ENCODE measurements at regions not wholly inside any gene's neighbourhood (a gene's known extent, or its start where the extent isn't known, plus 50 kb on each side); places are given as distances from the start of the nearest gene placed in this dataset.
A peak's percentile ranks its signal among the peaks of the same experiment; 100 is the strongest.

DNA sequence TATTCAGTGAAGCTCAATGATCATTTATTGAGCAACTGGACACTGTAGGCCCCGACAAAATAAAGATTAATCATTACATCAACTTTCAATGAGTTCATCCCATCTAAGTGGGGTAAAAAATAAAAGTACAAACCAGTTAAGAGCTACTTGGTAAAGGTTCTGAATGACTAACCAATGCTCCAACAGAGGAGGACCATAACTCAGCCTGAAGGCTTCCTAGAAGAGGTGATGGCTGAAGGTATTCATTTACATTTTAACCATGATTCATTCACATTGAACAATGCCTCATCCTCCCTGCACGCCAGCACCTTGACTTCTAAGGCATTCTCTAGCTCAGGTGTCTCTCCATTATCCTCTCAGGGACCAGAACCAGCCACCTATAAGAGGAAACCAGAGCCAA, 201.4 kb downstream of the ZNF462 start:
- no peak for DNase-seq

DNA sequence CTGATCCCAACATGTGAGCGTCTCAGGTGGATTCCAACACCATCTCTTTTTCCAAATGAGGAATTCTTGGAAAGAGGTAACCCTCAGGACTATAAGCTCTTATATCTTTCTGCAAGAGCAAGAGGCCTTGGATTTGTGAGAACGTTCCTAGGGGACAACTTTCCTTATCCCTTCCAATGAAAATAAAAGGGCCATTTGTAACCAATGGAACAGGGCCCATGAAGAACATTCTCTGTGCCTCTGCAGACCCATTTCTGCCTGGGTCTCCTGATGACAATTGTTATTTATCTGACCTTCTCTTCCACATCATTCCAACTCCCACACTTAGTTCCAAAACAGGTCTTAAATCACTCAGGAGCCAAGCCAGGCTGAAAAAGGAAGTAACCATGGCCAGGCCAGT, 202.6 kb downstream of the ZNF462 start:
- no peak for DNase-seq

DNA sequence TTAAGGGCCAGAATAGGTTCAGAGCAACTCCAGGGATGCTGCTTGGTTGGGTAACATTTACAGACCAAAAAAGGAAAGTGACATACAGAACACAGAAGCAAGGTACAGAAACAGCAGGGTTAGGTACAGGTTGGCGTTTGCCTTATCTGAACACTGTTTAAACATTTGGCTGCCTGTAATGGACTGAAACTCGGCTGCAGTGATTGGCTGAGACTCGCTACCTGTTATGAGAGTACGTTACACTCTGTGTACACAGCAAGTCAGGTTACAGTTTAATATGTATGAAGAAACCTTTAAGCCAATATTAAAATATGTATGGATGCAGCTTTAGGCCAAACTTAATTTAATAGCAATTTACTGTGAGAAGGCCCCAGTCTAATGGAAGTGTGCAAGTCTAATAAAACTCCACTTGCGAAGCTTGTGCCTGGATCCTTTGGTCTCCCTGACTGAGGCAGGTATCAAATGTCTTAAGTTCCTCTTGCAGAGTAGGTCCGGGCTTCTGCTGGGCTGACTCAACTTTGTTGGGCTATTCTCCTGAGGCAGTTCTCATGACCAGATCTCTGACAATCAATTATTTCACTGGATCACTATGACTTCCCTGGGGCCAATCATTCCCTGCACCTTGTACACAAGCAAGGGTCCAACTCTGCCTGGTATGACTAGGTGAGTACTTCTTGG, 204.9 kb downstream of the ZNF462 start:
- DNase-seq, result no peak

DNA sequence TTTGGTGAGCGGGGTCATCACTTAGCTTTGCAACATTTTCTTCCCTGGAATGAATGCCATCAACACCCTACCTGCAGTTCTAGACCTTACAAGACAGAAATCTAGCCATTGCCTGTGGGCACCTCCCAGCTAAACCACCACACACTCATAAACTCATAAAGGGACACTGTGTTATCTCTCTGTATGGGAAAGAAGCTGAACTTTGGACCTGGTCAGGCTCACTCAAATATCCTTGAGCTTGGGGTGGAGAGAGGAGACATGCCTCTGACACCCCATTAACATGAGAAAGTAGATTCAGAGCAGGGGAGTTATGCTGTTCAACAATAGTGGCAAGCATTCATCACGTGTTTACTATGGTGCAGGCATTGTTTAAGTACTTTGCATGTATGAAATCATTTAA, 205.6 kb downstream of the ZNF462 start:
- DNase-seq, result no peak

DNA sequence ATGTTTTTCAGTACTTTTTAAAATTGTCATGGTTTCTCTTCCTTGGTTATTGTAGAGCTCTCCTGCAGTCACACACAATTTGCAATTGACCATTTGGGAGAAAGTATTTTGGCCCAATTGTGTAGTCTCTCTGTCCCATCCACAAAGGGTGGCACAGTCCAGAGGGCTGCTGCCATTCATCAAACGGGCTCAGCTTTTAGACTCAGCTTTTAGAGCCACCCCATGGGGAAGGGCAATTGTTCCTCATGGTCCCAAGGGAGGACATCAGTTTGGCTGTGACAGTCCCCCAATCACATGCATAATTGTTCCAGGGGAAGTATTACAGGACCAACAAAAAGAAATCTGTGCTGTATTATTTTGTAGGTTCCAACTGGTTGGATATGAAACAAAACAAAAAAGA, 207.6 kb downstream of the ZNF462 start:
- DNase-seq, result no peak

DNA sequence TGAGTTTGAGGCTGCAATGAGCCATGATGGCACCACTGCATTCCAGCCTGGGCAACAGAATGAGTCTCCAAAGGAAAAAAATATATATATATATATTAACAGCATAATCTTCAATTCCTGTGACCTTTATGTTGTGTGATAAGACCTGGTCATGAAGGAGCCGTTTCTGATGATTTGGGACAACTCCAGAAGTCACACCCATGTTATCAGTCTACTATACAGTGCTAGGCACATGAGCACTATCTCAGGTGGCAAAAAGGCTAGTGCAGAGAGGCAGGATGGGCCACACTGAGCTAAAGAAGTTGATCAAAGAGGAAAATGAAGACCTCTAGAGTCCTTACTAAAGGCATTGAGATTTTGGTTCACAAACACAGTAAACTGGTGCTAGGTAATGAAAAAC, 205.0 kb upstream of the RAD23B start:
- no peak for DNase-seq

DNA sequence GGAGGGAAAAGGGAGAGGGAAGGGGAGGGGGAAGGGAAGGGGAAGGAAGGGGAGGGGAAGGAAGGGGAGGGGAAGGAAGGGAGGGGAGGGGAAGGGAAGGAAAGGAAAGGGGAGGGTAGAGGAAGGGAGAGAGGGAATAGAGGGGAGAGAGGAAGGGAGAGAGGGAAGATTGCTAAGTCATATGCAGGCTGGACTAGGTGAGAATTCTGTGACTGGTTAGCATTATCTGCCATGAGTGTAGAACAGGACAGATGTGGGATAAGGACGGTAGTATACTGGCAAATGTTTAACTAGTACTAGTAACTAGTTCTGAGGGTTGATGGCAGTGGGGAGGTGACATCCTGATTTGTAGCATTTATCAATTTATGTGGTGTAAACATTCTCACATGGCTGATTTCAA, 203.5 kb upstream of the RAD23B start:
- DNase-seq, result no peak

DNA sequence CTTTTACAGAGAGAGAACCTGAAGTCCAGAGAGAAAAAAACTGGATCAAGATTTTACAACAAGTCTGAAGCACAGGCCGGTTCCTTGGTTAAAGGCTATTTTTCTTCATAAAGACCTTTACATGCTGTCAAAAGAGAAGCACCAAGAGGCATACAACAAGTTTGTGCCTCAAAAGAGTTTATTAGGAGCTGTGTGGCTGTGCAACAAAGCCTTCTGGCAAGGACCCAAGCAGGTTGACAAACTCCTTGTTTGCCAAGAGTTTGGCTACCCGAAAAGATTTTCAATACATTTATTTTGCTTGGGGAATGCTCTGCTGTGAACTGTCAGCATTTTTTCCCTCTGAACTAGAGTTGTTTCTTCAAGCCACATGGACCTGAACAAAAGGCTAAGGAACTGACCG, 202.9 kb upstream of the RAD23B start:
- no peak for DNase-seq

DNA sequence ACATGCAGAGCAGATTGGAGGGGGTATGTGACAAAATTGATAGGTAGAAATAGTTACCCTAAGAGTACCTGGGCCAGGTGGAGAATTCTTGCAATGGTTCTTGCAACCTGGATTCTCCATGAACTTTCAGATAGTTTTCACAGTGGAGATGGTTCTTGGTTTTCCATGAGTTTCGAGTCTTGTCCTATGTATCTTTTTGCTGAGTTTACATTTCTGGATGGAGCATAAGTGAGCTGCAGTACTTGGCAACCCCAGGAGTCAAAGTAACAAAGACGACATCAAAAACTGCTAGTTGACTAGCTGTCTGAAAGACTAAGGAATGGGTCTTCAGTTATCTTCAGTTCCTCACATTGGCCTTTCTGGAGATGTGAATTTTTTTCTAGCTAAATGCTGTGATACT, 196.6 kb upstream of the RAD23B start:
- no peak for DNase-seq

DNA sequence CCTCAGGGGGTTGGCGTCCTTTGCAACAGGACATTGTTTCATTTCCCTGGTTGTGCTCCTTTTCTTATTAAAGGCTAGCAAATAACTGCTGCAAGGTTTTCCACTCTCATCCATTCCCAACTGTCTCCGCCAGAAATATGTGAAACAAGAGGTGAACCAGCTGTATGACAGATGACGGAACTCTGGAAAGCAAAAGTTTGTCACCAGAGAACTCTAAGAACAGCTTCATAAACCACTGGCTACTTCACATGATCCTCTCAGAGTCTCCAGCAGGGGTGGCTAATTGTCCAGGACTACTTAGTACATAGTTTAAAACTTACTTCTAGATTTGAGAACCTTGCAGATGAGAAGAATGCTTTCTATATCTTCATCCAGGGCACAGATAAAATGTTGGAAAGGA, 195.9 kb upstream of the RAD23B start:
- no peak for DNase-seq

DNA sequence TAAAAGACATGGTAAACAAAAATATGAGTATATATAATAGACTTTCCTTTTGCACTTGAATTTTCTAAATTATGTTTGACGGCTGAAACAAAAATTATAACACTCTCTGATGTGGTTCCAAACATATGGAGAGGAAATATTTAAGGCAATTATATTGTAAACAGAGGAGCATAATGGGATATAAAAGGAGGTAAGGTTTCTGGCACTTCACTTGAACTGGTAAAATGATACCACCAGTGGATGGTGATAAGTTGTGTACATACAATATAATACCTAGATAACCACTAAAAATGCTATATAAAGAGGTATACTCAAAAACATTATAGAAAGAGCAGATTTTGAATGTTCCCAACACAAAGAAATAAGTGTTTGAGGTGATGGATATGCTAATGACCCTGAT, 192.9 kb upstream of the RAD23B start:
- DNase-seq, result no peak

DNA sequence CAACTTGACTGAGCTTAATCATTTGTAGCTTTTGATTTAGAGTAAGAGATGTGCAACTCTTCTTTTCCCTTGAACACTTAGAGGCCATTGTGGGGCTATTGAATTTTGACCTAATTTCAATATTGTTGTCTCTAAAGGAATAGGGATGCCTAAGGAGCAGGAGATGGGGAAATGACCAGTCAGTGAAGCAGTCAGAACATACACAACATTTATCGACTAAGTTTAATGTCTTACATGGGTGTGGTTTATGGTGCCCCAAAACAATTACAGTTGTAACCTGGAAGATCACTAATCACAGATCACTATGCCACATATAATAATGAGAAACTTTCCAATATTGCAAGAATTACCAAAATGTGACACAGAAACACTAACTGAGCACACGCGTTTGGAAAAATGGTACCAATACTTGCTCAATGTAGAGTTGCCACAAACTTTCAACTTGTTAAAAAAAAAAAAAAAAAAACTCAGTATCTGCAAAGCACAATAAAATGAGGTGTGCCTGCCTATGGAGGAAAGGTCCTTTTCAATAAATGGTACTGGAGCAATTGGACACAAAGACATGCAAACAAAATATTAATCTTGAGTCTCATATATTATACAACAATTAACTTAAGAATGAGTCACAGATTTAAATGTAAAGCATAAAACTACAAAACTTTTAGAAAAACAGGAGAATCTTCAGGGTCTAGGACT, 189.6 kb upstream of the RAD23B start:
- DNase-seq, result no peak

DNA sequence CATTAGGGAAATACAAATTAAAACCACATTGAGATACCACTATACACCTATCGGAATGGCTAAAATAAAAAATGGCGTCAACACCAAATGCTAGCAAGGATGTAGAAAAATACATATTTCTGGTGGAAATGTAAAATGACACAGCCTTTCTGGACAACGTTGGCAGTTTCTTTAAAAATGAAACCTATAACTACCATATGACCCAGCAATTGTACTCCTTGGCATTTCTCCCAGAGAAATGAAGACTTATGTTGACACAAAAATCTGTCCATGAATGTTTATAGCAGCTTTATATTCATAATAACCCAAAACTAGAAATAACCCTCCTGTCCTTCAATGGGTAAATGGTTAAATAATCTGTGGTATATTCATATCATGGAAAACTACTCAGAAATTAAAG, 188.7 kb upstream of the RAD23B start:
- DNase-seq, result no peak

DNA sequence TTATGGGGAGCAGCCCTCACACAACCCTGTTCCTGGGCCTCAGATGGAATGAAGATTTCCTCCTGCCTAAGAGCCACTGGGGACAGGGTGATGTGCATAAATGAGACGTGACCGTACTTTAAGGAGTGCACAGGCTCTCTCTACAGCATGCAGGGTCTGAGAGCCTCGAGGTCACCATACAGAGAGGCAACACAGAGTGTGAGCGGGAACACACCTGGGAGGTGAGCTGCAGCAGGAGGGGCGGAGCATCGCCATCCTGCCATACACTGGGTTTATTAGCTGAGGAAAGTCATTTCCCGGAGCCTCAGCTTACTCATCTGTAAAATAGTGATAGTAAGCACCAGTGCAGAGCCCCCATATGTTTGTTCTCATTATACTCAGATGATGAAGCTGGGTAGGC, 182.5 kb upstream of the RAD23B start:
- DNase-seq, result no peak

DNA sequence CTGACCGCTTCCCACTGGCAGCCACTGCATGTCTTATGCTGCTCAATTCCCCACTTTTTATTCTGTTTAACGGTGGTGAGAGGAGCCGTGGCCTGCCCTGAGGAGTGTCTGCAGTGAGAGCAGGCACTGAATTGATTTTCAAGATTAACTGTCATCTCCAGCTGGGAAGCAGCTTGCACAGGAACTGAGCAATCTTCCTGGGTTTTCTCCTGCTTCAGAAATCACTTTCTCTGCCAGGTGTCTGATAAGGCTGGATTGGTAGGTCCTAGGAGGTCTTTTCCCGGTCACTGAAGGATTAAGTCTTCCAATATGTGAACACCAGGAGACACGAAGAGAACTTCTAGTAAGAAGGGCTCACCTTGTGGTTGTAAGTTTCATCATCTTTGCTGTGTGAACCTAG, 181.1 kb upstream of the RAD23B start:
- no peak for DNase-seq

DNA sequence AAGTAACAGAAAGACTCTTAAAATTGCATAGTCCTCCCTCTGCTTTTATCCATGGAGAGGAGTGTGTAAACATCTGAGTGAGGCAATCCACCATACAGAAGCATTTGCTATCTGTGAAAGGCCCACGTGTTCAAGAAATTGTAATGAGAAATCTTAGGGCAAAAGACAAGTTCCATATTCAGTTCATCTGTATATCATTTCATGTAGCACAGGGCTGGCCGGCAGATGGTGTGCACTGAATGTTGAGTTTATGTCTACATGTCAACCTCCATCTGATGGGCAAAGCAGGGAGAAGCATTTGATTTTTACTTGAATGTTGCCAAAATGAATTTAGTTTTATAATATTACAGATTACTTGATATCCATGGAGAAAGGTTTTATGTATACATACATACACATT, 179.5 kb upstream of the RAD23B start:
- no peak for DNase-seq

DNA sequence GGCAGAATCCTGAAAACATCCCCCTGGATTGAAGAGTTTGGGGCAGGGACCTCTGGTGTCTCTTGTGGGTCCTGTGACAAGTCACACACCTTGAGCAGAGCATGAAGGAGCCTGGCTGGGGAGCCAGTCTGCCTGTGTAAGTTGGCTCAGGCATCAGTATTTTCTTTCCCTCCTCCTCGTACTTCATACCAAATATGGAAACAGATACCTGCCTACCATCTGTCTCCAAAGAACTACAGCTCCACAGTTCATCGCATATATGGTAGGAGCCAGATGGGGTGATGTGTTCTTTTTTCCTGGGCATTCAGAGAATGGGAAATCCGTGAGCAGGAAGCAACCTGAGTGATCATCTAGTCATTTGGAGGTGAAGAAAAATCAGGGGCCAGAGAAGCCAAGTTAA, 177.3 kb upstream of the RAD23B start:
- DNase-seq, result peak; percentile 74

DNA sequence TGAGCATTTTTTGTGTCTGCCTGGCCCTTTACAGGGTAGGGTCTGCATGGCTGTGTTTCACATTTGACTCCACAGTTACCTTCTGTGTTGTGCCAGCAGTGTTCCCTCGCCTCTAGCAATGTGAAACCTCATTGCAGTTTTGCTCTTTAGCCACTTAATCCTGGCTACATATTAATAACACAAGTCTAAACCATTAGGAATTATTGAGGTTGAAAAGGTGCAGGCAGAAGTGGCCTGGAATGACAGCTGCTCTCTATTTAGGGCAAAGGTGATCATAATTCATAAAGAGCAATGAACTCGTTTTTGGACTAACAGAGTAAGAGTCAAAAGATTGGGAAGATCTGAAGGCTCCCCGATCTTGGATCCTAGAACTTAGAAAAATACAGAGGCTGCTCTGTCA, 176.7 kb upstream of the RAD23B start:
- no peak for DNase-seq

DNA sequence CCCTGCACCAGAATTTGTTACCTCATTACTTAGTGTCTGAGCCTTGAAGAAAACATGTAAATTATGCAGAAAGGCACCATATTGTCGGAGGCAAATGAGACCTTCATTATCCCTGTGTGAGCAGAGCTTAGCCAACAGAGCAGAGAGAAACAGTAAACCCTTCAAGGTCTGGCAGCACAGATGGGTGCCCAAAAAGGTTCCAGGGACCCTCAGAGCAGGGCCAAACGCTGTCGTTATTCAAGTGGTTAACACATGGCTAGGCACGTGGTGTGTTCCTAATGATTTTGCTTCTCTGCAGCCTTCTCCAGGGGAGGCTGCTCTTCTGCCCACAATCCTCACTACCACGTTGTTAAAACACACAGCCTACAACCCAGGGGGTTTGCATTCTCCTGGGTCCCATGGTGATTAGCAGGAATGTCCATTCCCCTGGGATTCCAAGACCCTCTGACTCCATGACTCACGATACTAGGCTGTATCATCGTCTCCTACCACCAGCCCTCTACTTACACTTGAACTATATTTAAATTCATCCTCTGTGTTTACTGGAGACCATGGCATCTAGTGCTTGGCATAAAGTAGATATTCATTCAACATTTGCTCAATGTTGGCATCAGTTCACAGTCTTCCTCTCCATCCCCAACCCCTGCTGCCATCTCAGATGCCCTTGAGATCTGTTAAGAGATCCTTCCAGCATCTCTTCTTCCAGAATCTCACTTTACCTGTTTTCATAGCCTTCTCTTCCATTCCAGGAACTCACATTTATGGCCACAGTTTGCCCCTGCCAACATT, 174.5 kb upstream of the RAD23B start:
- DNase-seq, result no peak

DNA sequence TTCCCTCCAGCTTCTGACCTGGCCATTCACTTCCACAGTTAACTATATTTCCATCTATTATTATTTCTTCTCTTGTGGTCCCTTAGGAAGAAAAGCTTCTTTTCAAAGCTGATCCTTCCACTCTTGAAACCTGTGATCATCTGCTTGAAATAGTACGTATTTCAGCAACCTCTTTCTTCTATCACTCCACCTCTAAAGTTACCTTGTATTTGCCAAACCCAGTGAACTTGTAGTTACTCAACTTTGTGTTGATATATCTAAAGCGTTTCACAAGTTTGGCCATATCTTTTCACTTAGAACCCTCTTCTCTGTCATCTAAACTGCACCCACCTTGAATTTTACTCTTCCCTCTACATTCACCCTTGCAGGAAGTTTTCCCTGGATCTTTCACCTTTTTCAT, 173.8 kb upstream of the RAD23B start:
- no peak for DNase-seq

DNA sequence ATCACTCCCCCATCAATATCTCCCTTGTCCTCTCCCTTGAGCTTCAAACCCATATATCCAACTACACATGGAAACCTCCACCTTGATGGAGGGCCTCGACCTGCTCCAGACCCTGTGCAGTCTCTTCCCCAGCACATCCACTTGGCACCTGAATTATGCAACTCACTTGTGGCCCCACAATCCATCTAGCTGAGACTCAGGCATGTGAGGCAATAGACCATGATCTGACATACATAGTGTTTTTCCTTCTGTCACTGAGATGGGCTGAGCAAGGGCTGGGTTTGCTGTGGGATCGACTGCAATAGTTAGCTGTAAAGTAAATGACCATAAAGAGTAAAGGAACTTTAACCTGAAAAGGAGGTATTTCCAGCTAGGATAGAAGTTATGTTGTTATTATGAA, 172.9 kb upstream of the RAD23B start:
- DNase-seq, result no peak

DNA sequence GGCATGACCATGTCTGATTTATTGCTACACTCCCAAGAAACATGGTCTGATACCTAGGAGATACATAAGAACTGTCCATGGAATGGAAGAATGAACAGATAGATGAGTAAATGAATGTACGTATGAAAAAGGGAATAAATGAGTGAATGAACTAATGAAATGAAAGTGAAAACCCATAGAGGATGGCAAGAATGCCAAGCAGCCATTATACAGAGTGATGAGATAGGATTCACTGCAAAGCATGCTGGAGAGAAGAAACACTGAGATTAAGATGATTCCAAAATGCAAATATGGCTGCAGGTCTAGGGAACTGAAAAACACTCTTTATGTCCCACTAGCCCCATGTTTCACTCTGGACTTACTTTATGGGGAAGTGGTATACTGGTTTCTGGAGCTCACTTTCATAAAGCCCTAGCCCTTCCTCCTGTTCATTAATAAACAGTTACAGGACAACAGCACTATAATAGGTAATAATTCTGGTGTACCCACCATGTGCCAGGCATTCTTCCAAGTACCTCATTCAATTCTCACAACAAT, 170.3 kb upstream of the RAD23B start:
- no peak for DNase-seq

DNA sequence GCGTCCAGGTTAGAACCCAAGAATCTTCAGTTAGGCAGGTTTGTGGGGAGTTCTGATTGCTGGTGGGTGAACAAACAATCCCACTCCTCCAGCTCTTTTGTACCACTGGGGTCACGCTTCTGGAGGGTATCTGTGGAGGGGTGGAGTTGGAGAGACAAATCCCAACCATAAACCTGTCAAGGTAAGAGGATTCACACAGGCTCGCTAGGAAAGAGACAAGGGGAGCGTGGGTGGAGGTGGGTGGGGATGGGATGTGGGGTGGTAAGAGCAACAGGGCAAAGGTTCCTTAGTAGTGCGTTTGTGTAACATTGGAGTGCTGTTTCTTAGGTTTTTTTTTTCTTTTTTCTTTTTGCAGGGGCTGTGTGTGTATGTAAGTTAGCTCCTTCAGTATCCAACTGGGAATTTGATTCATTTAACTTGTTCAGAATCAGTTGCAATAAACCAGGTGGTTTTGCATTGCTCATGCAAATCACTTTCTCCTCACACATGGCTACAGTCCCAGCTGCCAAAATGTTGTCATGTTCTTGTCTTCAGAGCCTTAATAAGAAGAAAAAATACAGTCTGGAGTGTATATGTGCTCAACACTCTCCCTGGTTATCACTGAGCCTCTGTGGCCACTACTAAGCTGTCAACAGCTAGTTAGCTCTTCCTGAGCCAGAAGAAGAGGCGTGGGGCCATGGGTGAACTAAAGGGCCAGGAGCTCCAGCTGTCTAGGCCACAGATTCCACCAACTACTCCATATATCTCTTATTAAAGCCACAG, 164.0 kb upstream of the RAD23B start:
- DNase-seq, result no peak

Measured in DMS 273 treated with DMSO at 0.1 percent for 48 hours (cell line).